ENCODE measurements at regions not wholly inside any gene's neighbourhood (a gene's known extent, or its start where the extent isn't known, plus 50 kb on each side); places are given as distances from the start of the nearest gene placed in this dataset.

GRCh38 chr11:134951305-134951700 lies 539.3 kb upstream of the B3GAT1 start:
- no peak for DNase-seq (ENCODE audit: extremely low spot score)

GRCh38 chr11:134950692-134951304 lies 538.8 kb upstream of the B3GAT1 start:
- no peak for DNase-seq (ENCODE audit: extremely low spot score)
- POLR2A ChIA-PET, result no interaction called here
- no peak for TF ChIP-seq CTCF (IDR thresholded peaks at IDR 0.05; ENCODE audit: control extremely low read depth, extremely low read depth, low read depth, missing control alignments)
- CTCF ChIA-PET, result no interaction called here

More at GRCh38 chr11:134951305-134951700, 539.3 kb upstream of the B3GAT1 start:
- ChIA-PET POLR2A (no interaction called here), CTCF (no interaction called here)
- no peak for TF ChIP-seq CTCF (IDR thresholded peaks at IDR 0.05; ENCODE audit: control extremely low read depth, extremely low read depth, low read depth, missing control alignments)

GRCh38 chr11:134949121-134950090 lies 537.4 kb upstream of the B3GAT1 start:
- POLR2A ChIA-PET, result no interaction called here
- CTCF ChIA-PET, result no interaction called here
- TF ChIP-seq CTCF (IDR thresholded peaks at IDR 0.05; ENCODE audit: control extremely low read depth, extremely low read depth, low read depth, missing control alignments), result no peak
- no peak for DNase-seq (ENCODE audit: extremely low spot score)

GRCh38 chr11:134947556-134947955 lies 535.5 kb upstream of the B3GAT1 start:
- no peak for TF ChIP-seq CTCF (IDR thresholded peaks at IDR 0.05; ENCODE audit: control extremely low read depth, extremely low read depth, low read depth, missing control alignments)
- ChIA-PET POLR2A (no interaction called here), CTCF (no interaction called here)
- no peak for DNase-seq (ENCODE audit: extremely low spot score)

- CTCF ChIA-PET, result no interaction called here
- POLR2A ChIA-PET, result no interaction called here
- no peak for DNase-seq (ENCODE audit: extremely low spot score)
- TF ChIP-seq CTCF (IDR thresholded peaks at IDR 0.05; ENCODE audit: control extremely low read depth, extremely low read depth, low read depth, missing control alignments), result no peak
Measured at GRCh38 chr11:134945993-134946392, 534.0 kb upstream of the B3GAT1 start.

GRCh38 chr11:134944986-134945385 lies 532.9 kb upstream of the B3GAT1 start:
- no peak for DNase-seq (ENCODE audit: extremely low spot score)
- ChIA-PET POLR2A (no interaction called here), CTCF (no interaction called here)
- TF ChIP-seq CTCF (IDR thresholded peaks at IDR 0.05; ENCODE audit: control extremely low read depth, extremely low read depth, low read depth, missing control alignments), result no peak

Measured in GM10248 (cell line).